ENCODE measurements at regions not wholly inside any gene's neighbourhood (a gene's known extent, or its start where the extent isn't known, plus 50 kb on each side); places are given as distances from the start of the nearest gene placed in this dataset.

DNA sequence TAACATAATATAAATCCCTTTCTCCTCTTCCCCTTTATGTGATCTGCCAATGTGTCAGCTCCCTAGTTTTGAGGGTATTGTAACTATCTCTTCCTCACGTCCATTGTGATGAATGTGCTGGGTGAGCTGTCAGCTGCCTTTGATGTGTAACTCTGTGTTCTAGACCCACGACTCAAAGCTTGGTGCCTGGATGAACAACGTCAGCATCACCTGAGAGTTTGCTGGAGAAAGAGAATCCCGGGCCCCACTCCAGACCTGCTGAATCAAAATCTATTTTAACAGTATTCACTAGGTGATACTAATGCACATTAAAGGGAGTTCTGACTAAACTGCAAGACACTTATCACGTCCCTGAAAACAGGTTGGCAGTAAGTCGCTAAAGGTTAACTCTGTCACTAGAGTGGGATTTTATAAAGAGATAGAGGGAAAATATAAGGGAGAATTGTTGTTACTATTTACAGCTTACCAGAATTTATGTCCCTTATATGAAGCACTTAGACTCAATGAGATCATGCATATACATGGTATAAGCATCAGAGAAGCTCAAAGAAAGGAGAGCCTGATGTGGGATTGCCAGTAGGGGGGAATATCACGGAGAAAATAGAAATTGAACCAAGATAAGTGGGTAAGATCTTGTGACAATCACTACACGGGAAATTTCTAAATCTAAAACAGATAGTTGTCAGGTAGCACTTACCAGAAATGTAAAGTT is 423.8 kb upstream of the SLC30A5 start:
- no peak for TF ChIP-seq POLR2AphosphoS5 (IDR thresholded peaks at IDR 0.05; ENCODE audit: low read depth, low read length)
- no peak for TF ChIP-seq FOXP2 (optimal IDR thresholded peaks at IDR 0.05; ENCODE audit: borderline replicate concordance, extremely low read depth, extremely low read length, insufficient read depth)
- TF ChIP-seq TAF1 (IDR thresholded peaks at IDR 0.05; ENCODE audit: borderline replicate concordance, insufficient read depth, low read length), result no peak
- TF ChIP-seq SIN3A (IDR thresholded peaks at IDR 0.05; ENCODE audit: borderline replicate concordance, insufficient read depth, low read length), result no peak
- TF ChIP-seq, protein P1, sequence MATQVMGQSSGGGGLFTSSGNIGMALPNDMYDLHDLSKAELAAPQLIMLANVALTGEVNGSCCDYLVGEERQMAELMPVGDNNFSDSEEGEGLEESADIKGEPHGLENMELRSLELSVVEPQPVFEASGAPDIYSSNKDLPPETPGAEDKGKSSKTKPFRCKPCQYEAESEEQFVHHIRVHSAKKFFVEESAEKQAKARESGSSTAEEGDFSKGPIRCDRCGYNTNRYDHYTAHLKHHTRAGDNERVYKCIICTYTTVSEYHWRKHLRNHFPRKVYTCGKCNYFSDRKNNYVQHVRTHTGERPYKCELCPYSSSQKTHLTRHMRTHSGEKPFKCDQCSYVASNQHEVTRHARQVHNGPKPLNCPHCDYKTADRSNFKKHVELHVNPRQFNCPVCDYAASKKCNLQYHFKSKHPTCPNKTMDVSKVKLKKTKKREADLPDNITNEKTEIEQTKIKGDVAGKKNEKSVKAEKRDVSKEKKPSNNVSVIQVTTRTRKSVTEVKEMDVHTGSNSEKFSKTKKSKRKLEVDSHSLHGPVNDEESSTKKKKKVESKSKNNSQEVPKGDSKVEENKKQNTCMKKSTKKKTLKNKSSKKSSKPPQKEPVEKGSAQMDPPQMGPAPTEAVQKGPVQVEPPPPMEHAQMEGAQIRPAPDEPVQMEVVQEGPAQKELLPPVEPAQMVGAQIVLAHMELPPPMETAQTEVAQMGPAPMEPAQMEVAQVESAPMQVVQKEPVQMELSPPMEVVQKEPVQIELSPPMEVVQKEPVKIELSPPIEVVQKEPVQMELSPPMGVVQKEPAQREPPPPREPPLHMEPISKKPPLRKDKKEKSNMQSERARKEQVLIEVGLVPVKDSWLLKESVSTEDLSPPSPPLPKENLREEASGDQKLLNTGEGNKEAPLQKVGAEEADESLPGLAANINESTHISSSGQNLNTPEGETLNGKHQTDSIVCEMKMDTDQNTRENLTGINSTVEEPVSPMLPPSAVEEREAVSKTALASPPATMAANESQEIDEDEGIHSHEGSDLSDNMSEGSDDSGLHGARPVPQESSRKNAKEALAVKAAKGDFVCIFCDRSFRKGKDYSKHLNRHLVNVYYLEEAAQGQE (IDR thresholded peaks at IDR 0.05; ENCODE audit: insufficient read depth in 1 of 2, low read depth in 2 of 2, low read length in 2 of 2), result no peak

DNA sequence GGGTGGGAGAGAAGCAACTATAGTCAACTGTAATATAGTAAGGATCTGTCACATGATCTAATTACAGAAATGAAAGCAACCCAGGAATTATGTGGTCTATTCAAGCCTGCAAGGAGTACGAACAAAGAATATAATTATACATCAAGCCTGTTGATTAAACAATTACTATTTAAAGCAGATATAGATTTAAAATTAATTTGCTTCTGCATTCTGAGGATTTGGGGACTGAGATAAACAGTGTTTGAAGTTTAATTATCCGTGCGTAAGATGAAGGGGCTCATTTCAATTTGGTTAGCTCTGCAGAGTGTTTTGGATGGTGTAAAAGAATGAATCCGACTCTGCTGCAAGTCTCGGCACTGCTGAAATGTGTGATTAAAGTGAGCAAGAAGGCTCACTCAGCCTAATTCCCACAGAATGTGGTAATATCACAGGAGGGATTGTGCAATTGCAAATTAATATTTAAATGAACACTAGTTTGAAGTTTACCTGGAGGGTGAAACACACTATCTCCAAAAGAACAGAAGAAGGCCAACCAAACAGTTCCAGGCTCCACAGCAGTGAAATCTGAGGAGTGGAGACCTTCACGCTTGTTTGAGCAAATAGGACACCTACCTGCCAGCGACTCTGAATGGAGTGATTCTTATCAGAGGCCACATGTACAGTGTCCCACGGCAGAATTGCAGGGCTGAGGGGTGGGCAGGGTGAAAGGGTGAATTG is 420.6 kb upstream of the SLC30A5 start:
- TF ChIP-seq TAF1 (IDR thresholded peaks at IDR 0.05; ENCODE audit: borderline replicate concordance, insufficient read depth, low read length), result no peak
- no peak for TF ChIP-seq SIN3A (IDR thresholded peaks at IDR 0.05; ENCODE audit: borderline replicate concordance, insufficient read depth, low read length)
- TF ChIP-seq FOXP2 (optimal IDR thresholded peaks at IDR 0.05; ENCODE audit: borderline replicate concordance, extremely low read depth, extremely low read length, insufficient read depth), result no peak
- TF ChIP-seq, protein P1 (IDR thresholded peaks at IDR 0.05; ENCODE audit: insufficient read depth in 1 of 2, low read depth in 2 of 2, low read length in 2 of 2), result no peak
- TF ChIP-seq POLR2AphosphoS5 (IDR thresholded peaks at IDR 0.05; ENCODE audit: low read depth, low read length), result no peak

DNA sequence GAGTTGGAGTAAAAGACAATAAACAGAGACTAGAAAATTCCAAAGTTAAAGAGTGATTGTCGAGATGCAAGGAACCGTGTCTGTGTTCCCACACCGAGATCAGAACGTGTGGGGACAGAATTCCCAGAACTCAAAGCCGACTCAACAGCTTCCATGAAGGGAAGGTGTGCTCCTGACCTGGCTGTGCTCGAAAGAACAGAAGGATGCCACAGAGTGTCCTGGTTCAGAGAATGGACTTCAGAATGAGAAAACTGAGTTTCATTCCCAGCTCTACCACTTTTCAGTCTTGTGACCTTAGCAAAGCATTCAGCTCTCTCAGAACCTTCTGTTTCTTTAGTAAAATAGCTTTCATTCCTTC is 420.0 kb upstream of the SLC30A5 start:
- TF ChIP-seq, protein P1 (IDR thresholded peaks at IDR 0.05; ENCODE audit: insufficient read depth in 1 of 2, low read depth in 2 of 2, low read length in 2 of 2), result no peak
- no peak for TF ChIP-seq TAF1 (IDR thresholded peaks at IDR 0.05; ENCODE audit: borderline replicate concordance, insufficient read depth, low read length)
- no peak for TF ChIP-seq FOXP2 (optimal IDR thresholded peaks at IDR 0.05; ENCODE audit: borderline replicate concordance, extremely low read depth, extremely low read length, insufficient read depth)
- TF ChIP-seq POLR2AphosphoS5 (IDR thresholded peaks at IDR 0.05; ENCODE audit: low read depth, low read length), result no peak
- no peak for TF ChIP-seq SIN3A (IDR thresholded peaks at IDR 0.05; ENCODE audit: borderline replicate concordance, insufficient read depth, low read length)

DNA sequence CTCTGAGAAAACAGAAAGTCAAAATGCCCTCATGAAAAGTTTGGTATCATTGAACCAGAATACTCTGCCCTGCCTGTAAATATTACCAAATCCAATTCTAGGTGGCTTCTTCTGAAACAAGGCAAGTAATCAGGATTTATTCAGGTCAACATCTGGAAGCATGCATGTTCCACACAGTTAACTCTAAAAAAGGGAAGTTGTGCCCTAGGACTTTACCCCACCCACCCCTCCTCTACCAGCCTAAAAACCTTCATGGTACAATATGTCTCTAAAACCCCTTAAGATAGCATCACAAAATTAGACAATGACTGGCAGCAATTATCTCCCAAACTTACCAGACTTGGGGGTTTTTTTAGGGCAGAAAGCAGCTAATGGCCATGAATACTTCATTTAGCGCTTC is 414.8 kb upstream of the SLC30A5 start:
- TF ChIP-seq TAF1 (IDR thresholded peaks at IDR 0.05; ENCODE audit: borderline replicate concordance, insufficient read depth, low read length) (no peak), POLR2AphosphoS5 (IDR thresholded peaks at IDR 0.05; ENCODE audit: low read depth, low read length) (no peak), FOXP2 (optimal IDR thresholded peaks at IDR 0.05; ENCODE audit: borderline replicate concordance, extremely low read depth, extremely low read length, insufficient read depth) (no peak), SIN3A (IDR thresholded peaks at IDR 0.05; ENCODE audit: borderline replicate concordance, insufficient read depth, low read length) (no peak)

DNA sequence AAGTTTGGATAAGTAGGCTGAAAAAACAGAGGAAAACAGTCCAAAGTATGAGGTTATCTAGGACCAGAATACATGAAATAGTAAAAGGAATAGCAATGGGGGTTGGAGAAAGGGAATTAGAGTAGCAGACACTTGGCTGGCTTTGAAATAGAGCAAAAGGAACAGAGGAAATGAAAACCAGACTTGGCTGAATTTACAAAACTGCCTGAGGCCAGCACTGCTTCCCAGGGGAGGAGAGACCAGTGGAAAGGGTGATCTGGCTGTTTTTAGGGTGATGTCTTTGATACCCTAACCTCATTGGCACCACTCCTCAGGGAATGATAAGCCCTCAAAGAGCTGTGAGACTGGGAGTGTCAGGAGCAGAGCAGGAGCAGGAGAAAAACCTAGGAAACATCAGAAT is 413.4 kb upstream of the SLC30A5 start:
- TF ChIP-seq, protein P1 (IDR thresholded peaks at IDR 0.05; ENCODE audit: insufficient read depth in 1 of 2, low read depth in 2 of 2, low read length in 2 of 2), result no peak
- no peak for TF ChIP-seq SIN3A (IDR thresholded peaks at IDR 0.05; ENCODE audit: borderline replicate concordance, insufficient read depth, low read length)
- TF ChIP-seq TAF1 (IDR thresholded peaks at IDR 0.05; ENCODE audit: borderline replicate concordance, insufficient read depth, low read length), result no peak
- no peak for TF ChIP-seq POLR2AphosphoS5 (IDR thresholded peaks at IDR 0.05; ENCODE audit: low read depth, low read length)
- no peak for TF ChIP-seq FOXP2 (optimal IDR thresholded peaks at IDR 0.05; ENCODE audit: borderline replicate concordance, extremely low read depth, extremely low read length, insufficient read depth)

Data from PFSK-1 (cell line).